H1 (cell line): ENCODE measurements at regions not wholly inside any gene's neighbourhood (a gene's known extent, or its start where the extent isn't known, plus 50 kb on each side); places are given as distances from the start of the nearest gene placed in this dataset.

ENCODE experiments used
- CTCF ChIA-PET: fragments of 300-600 bp; sonication (Branson Sonifier 250); formaldehyde crosslinking; loops from one replicate; lab custom pipeline; 2021; ENCODE audit not compliant: partially characterized antibody; lab: Charles Lee
- POLR2A ChIA-PET: fragments of 300-600 bp; sonication (Branson Sonifier 250); formaldehyde crosslinking; loops from one replicate; lab custom pipeline; 2021; ENCODE audit warnings: inconsistent platforms; ENCODE audit not compliant: partially characterized antibody; lab: Charles Lee
- DNase-seq, 2 experiments: peaks; one replicate each; pipeline versions ENCODE4 v3.0.0 to v3.0.0-alpha.2; 2010 to 2022; ENCODE audit warnings: low spot score in 2 of 2, low read depth in 1 of 2, mixed read lengths in 1 of 2
- FAIRE-seq: peaks from 2 replicates; lab custom pipeline; 2011; peaks lifted over from hg19 to GRCh38; lab: Jason Lieb, UNC
- H2AFZ ChIP-seq: 2 replicates; pipeline ENCODE4 v1.8.1; 2012; ENCODE audit warnings: low read length, inconsistent platforms
- H2AK5ac ChIP-seq: 2 replicates; pipeline ENCODE4 v1.6.1; 2013; ENCODE audit warnings: low read depth, low read length
- H2BK120ac ChIP-seq: replicated peaks from 2 replicates; pipeline ENCODE3; 2013; ENCODE audit warnings: low read depth, low read length, inconsistent platforms
- H2BK12ac ChIP-seq: 2 replicates; pipeline ENCODE4 v1.6.1; 2013; ENCODE audit warnings: low read depth, low read length
- H2BK15ac ChIP-seq: 2 replicates; pipeline ENCODE4 v1.6.1; 2013; ENCODE audit warnings: low read length
- H2BK20ac ChIP-seq: 2 replicates; pipeline ENCODE4 v1.6.1; 2013; ENCODE audit warnings: low read length
- H2BK5ac ChIP-seq: 2 replicates; pipeline ENCODE4 v1.6.1; 2013; ENCODE audit warnings: low read depth, low read length
- H3K14ac ChIP-seq: 2 replicates; pipeline ENCODE4 v1.6.1; 2013; ENCODE audit warnings: inconsistent platforms; ENCODE audit not compliant: insufficient read length
- H3K18ac ChIP-seq: 2 replicates; pipeline ENCODE4 v1.6.1; 2013; ENCODE audit warnings: low read length; ENCODE audit errors: extremely low read depth
- H3K23ac ChIP-seq: 2 replicates; pipeline ENCODE4 v1.6.1; 2013; ENCODE audit warnings: inconsistent platforms; ENCODE audit not compliant: insufficient read length
- H3K23me2 ChIP-seq: 2 replicates; pipeline ENCODE4 v1.6.1; 2013; ENCODE audit warnings: low read depth, low read length
- H3K27ac ChIP-seq: 2 replicates; pipeline ENCODE4 v1.6.1; 2011; ENCODE audit warnings: low read depth, low read length, inconsistent platforms
- H3K27me3 ChIP-seq, 4 experiments: replicated peaks in 1 of 4; 1 replicate in 1 of 4; 2 replicates in 3 of 4; pipeline versions ENCODE4 v1.6.1 to v1.8.1; 2011 to 2013; ENCODE audit warnings: low read length in 3 of 4, mild to moderate bottlenecking in 3 of 4, inconsistent platforms in 2 of 4, mixed read lengths in 2 of 4, moderate library complexity in 1 of 4; ENCODE audit not compliant: control insufficient read depth in 3 of 4, insufficient read depth in 3 of 4; ENCODE audit errors: extremely low read depth in 1 of 4
- H3K36me3 ChIP-seq, 4 experiments: 2 replicates each; pipeline versions ENCODE4 v1.6.1 to v1.8.1; 2011 to 2013; ENCODE audit warnings: mild to moderate bottlenecking in 4 of 4, low read length in 3 of 4, moderate library complexity in 2 of 4, control low read depth in 1 of 4, inconsistent platforms in 1 of 4; ENCODE audit not compliant: insufficient read depth in 4 of 4, control insufficient read depth in 2 of 4
- H3K4ac ChIP-seq: replicated peaks from 2 replicates; pipeline ENCODE3; 2013; ENCODE audit warnings: low read length, low read depth, mixed read lengths, inconsistent platforms; ENCODE audit not compliant: insufficient read length
- H3K4me1 ChIP-seq, 4 experiments: replicated peaks in 1 of 4; 1 replicate in 1 of 4; 2 replicates in 3 of 4; pipeline versions ENCODE4 v1.6.1 to v1.8.1; 2011 to 2013; ENCODE audit warnings: low read length in 3 of 4, inconsistent platforms in 2 of 4, mixed read lengths in 1 of 4; ENCODE audit not compliant: insufficient read depth in 4 of 4, control insufficient read depth in 3 of 4
- H3K4me2 ChIP-seq, 2 experiments: 2 replicates each; pipeline versions ENCODE4 v1.6.1 to v1.8.1; 2011 to 2013; ENCODE audit warnings: low read depth in 2 of 2, low read length in 2 of 2, control low read depth in 1 of 2, inconsistent platforms in 1 of 2, mild to moderate bottlenecking in 1 of 2; ENCODE audit not compliant: insufficient read depth in 1 of 2
- H3K4me3 ChIP-seq, 4 experiments: fragments of 200-600, 300-600 bp in 1 of 4; sonication (generic), shearing (Covaris generic), sonication (Bioruptor Twin) in 1 of 4; 2 replicates each; pipeline versions ENCODE4 v1.5.1 to v1.8.1; 2011 to 2016; ENCODE audit warnings: low read length in 4 of 4, low read depth in 3 of 4, control low read depth in 2 of 4, inconsistent platforms in 2 of 4, mild to moderate bottlenecking in 2 of 4, mixed read lengths in 1 of 4, moderate library complexity in 1 of 4; ENCODE audit not compliant: insufficient read depth in 2 of 4; ENCODE audit errors: extremely low read depth in 1 of 4
- H3K56ac ChIP-seq: replicated peaks from 2 replicates; pipeline ENCODE3; 2013; ENCODE audit warnings: low read depth, mild to moderate bottlenecking, mixed read lengths, low read length, inconsistent platforms; ENCODE audit not compliant: insufficient read length
- H3K79me1 ChIP-seq: 2 replicates; pipeline ENCODE4 v1.6.1; 2013; ENCODE audit warnings: low read depth, low read length, control low read depth
- H3K79me2 ChIP-seq, 2 experiments: 2 replicates each; pipeline versions ENCODE4 v1.6.1 to v1.8.1; 2012 to 2013; ENCODE audit warnings: low read length in 2 of 2, mild to moderate bottlenecking in 2 of 2, inconsistent platforms in 1 of 2; ENCODE audit not compliant: insufficient read depth in 2 of 2, control insufficient read depth in 1 of 2
- H3K9ac ChIP-seq, 4 experiments: replicated peaks in 1 of 4; 1 replicate in 1 of 4; 2 replicates in 3 of 4; pipeline versions ENCODE4 v1.6.1 to v1.8.1; 2011 to 2013; ENCODE audit warnings: low read depth in 3 of 4, low read length in 3 of 4, control low read depth in 2 of 4, mild to moderate bottlenecking in 2 of 4, moderate library complexity in 2 of 4, inconsistent platforms in 1 of 4; ENCODE audit errors: extremely low read depth in 1 of 4
- H3K9me3 ChIP-seq, 2 experiments: 2 replicates each; pipeline versions ENCODE4 v1.6.1 to v1.8.1; 2012 to 2013; ENCODE audit warnings: mild to moderate bottlenecking in 2 of 2, moderate library complexity in 2 of 2, control low read depth in 1 of 2, inconsistent platforms in 1 of 2, low read depth in 1 of 2, low read length in 1 of 2, mixed read lengths in 1 of 2; ENCODE audit not compliant: insufficient read depth in 2 of 2
- H4K20me1 ChIP-seq, 2 experiments: replicated peaks in 1 of 2; 2 replicates each; pipeline versions ENCODE3 to v1.8.1; 2011 to 2013; ENCODE audit warnings: inconsistent platforms in 2 of 2, low read length in 2 of 2, mild to moderate bottlenecking in 1 of 2; ENCODE audit not compliant: insufficient read depth in 2 of 2, control insufficient read depth in 1 of 2
- H4K5ac ChIP-seq: 2 replicates; pipeline ENCODE4 v1.6.1; 2013; ENCODE audit warnings: low read length, low read depth, mixed read lengths, inconsistent platforms; ENCODE audit not compliant: insufficient read length
- H4K8ac ChIP-seq: 2 replicates; pipeline ENCODE4 v1.8.0; 2013; ENCODE audit warnings: mild to moderate bottlenecking, moderate library complexity, low read length, inconsistent platforms; ENCODE audit not compliant: insufficient read depth; ENCODE audit errors: extremely low read depth
- H4K91ac ChIP-seq: replicated peaks from 2 replicates; pipeline ENCODE3; 2013; ENCODE audit warnings: low read length, mixed read lengths, inconsistent platforms; ENCODE audit not compliant: insufficient read length
- ASH2L ChIP-seq: fragments of 200-600, 300-600 bp; sonication (generic); IDR thresholded peaks from one replicate; pipeline ENCODE4 v1.7.1; 2017; ENCODE audit warnings: low read length
- BCL11A ChIP-seq, 2 experiments: IDR thresholded peaks; one replicate each; pipeline ENCODE4 v1.6.1; 2011; ENCODE audit warnings: low read depth in 2 of 2, low read length in 2 of 2, mild to moderate bottlenecking in 2 of 2
- NRF1 ChIP-seq: IDR thresholded peaks from 2 replicates; pipeline ENCODE4 v1.6.1; 2011; ENCODE audit warnings: mild to moderate bottlenecking, low read depth, low read length, improper control_type of control experiment
- PHF8 ChIP-seq: fragments of 200-600 bp; sonication (generic); conservative IDR thresholded peaks from 2 replicates; pipeline ENCODE4 v1.7.1; 2012; ENCODE audit warnings: low read depth, mild to moderate bottlenecking, inconsistent platforms, low read length, moderate library complexity
- POLR2AphosphoS5 ChIP-seq: IDR thresholded peaks from 2 replicates; pipeline ENCODE4 v1.6.1; 2011; ENCODE audit warnings: low read depth, low read length
- RNF2 ChIP-seq: fragments of 200-900, 300-1000 bp; sonication (generic); IDR thresholded peaks from 2 replicates; pipeline ENCODE4 v1.7.1; 2016; ENCODE audit warnings: borderline replicate concordance, low read depth, mild to moderate bottlenecking, antibody characterized with exemption, low read length; ENCODE audit not compliant: poor library complexity, severe bottlenecking; ENCODE audit errors: missing control alignments
- SP2 ChIP-seq: IDR thresholded peaks from 2 replicates; pipeline ENCODE4 v1.6.1; 2012; ENCODE audit warnings: mild to moderate bottlenecking, low read length, inconsistent platforms
- SP4 ChIP-seq: IDR thresholded peaks from 2 replicates; pipeline ENCODE4 v1.6.1; 2012; ENCODE audit warnings: low read length, inconsistent platforms
- SUZ12 ChIP-seq: fragments of 200-600 bp; sonication (generic); IDR thresholded peaks from 2 replicates; pipeline ENCODE4 v1.6.1; 2012; ENCODE audit warnings: mild to moderate bottlenecking, inconsistent platforms, low read length, moderate library complexity, mixed read lengths
- WGBS, 2 experiments: shearing (Covaris generic) in 1 of 2; methylation state at CpG; one replicate each; pipeline versions ENCODE4 v1.1.6 to v1.1.7; 2013 to 2015; ENCODE audit warnings: low lambda C conversion rate in 2 of 2, mixed read lengths in 2 of 2, inconsistent platforms in 1 of 2, low coverage in 1 of 2, missing lambda C conversion rate in 1 of 2; ENCODE audit not compliant: insufficient replicate concordance in 2 of 2, insufficient coverage in 1 of 2, insufficient read length in 1 of 2; ENCODE audit errors: extremely low coverage in 1 of 2, missing lambda C conversion rate in 1 of 2; 5-methylcytosine and 5-hydroxymethylcytosine counted together
- TF ChIP-seq, protein P1 (sequence below): IDR thresholded peaks from 2 replicates; pipeline ENCODE4 v1.6.1; 2012; ENCODE audit warnings: inconsistent platforms
- TF ChIP-seq, protein P2 (sequence below), 3 experiments: IDR thresholded peaks; 1 replicate in 2 of 3; 2 replicates in 1 of 3; pipeline versions ENCODE4 v1.5.1 to v1.6.1; 2011; ENCODE audit warnings: low read length in 3 of 3, mild to moderate bottlenecking in 3 of 3, inconsistent platforms in 2 of 3, low read depth in 1 of 3, moderate library complexity in 1 of 3; ENCODE audit not compliant: insufficient read depth in 1 of 3; ENCODE audit errors: control extremely low read depth in 1 of 3

DNA sequence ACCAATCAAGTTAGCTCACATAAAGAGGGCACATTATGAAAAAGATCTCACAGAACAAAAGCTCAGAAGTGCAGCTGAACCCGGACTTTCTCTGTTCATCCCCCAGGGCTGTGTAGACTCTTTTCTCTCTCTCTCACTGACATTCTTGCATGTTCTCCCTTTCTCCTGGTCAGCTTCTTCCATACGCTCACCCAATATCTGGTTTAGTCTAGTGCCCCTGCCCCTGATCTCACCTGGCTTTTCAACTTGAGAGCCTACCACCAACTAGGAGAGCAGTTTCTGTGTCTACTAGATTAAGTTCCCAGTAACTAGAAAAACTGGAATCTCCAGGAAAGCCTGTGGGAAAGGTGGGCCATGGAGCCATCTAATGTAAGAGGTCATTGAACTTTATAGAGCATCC lies 126.9 kb upstream of the GRIK3 start:
- Histone ChIP-seq H2BK5ac (no peak overlapping the region), H2BK12ac (no peak overlapping the region), H3K4ac (no peak overlapping the region), H2BK20ac (no peak overlapping the region), H3K79me2 (no peaks in the 10 kb centered on the region), H3K23ac (no peak overlapping the region), H3K9me3 (peaks cover 2 to 7% of the 10 kb centered on the region in 2 experiments; a peak in 3 of 4 replicates), H3K4me2 (no peak overlapping the region), H3K23me2 (no peaks in the 10 kb centered on the region), H3K79me1 (no peaks in the 10 kb centered on the region), H3K27ac (no peak overlapping the region), H4K91ac (no peak overlapping the region), H2BK15ac (no peak overlapping the region), H2BK120ac (no peak overlapping the region), H3K14ac (no peak overlapping the region), H3K4me1 (no peaks in the 10 kb centered on the region), H3K56ac (no peak overlapping the region), H4K8ac (no peak overlapping the region), H3K36me3 (no peaks in the 10 kb centered on the region), H2AK5ac (no peak overlapping the region), H4K20me1 (no peaks in the 10 kb centered on the region), H3K27me3 (no peaks in the 10 kb centered on the region), H3K18ac (no peak overlapping the region), H4K5ac (no peak overlapping the region), H2AFZ (no peak overlapping the region), H3K4me3 (no peak overlapping the region), H3K9ac (no peak overlapping the region)
- FAIRE-seq = no peak
- POLR2A ChIA-PET = no interaction called here
- CTCF ChIA-PET = interaction anchor here (0.6 to 1.5 kb wide), 6 partner anchors 10 to 615 kb away, joined by 3 to 8 read pairs (median 4); no protein-coding TSS in a partner anchor
- no peak for DNase-seq
- 60% methylated on average over 2 of the region's 2 CpGs; no CpG with 5 or more reads in 1 of the 2 experiments for WGBS, 2 experiments
- TF ChIP-seq NRF1 (no peak), BCL11A (IDR thresholded peaks at IDR 0.05; ENCODE audit: low read depth in 2 of 2, low read length in 2 of 2) (no peak), SP4 (no peak), SUZ12 (no peak), PHF8 (no peak), RNF2 (no peak), ASH2L (no peak), SP2 (no peak), POLR2AphosphoS5 (no peak)
- TF ChIP-seq, protein P1, sequence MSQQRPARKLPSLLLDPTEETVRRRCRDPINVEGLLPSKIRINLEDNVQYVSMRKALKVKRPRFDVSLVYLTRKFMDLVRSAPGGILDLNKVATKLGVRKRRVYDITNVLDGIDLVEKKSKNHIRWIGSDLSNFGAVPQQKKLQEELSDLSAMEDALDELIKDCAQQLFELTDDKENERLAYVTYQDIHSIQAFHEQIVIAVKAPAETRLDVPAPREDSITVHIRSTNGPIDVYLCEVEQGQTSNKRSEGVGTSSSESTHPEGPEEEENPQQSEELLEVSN = no peak
- TF ChIP-seq, protein P2, sequence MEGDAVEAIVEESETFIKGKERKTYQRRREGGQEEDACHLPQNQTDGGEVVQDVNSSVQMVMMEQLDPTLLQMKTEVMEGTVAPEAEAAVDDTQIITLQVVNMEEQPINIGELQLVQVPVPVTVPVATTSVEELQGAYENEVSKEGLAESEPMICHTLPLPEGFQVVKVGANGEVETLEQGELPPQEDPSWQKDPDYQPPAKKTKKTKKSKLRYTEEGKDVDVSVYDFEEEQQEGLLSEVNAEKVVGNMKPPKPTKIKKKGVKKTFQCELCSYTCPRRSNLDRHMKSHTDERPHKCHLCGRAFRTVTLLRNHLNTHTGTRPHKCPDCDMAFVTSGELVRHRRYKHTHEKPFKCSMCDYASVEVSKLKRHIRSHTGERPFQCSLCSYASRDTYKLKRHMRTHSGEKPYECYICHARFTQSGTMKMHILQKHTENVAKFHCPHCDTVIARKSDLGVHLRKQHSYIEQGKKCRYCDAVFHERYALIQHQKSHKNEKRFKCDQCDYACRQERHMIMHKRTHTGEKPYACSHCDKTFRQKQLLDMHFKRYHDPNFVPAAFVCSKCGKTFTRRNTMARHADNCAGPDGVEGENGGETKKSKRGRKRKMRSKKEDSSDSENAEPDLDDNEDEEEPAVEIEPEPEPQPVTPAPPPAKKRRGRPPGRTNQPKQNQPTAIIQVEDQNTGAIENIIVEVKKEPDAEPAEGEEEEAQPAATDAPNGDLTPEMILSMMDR (IDR thresholded peaks at IDR 0.05; ENCODE audit: control extremely low read depth in 1 of 3, insufficient read depth in 1 of 3, low read depth in 1 of 3, low read length in 3 of 3) = no peak
